HG03354 (cell line): ENCODE measurements at regions not wholly inside any gene's neighbourhood (a gene's known extent, or its start where the extent isn't known, plus 50 kb on each side); places are given as distances from the start of the nearest gene placed in this dataset.

Experiments
- ATAC-seq: cut with Tn5 transposase; IDR thresholded peaks from one replicate; pipeline ENCODE4 v1.9.1; 2021; ENCODE audit warnings: mild to moderate bottlenecking; ENCODE audit not compliant: unreplicated experiment, poor library complexity, severe bottlenecking

DNA sequence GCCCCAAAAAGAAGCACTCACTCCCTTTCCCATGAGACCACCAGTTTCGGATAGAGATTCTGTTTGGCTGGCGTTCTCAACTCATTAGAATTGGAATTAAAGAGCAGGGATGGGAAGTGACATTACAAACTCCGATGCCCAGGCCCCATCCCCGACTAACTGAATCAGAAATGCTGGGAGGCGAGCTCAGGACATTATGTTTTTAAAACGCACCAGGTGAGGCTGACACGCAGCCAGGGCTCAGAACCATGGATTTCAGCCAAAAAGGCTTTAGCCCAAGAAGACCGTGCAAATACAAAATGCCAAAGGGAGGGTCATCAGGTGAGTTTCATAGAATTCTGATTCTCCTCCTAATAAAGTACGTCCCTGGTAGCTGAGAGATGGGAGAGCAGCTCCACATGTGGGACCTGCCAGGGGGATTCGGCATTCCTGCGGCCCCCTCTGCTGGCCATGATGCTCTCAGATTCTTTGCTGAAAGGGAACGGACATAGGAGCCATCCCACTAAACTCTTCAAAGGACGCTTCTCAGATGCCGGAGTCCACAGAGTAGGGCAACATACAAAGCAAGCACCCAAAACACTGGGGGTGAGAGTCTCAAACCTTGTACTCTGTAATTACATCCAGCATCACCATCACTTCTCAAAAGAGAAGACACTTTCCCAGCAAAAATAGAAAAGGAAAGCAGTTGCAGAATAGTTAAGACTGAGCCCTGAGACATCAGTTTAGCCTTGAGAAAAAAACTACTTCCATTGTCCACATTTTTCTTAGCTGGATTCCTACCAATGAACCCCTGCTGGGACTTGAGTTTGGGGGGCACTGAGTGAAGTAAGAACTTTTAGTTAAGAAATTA lies 205.2 kb downstream of the BMP7 start:
- no peak for ATAC-seq

- ATAC-seq = no peak
Observed at GRCh38 chr20:57062241-57062640, 204.2 kb downstream of the BMP7 start.

GRCh38 chr20:57062696-57063270 lies 203.7 kb downstream of the BMP7 start:
- ATAC-seq = no peak

GRCh38 chr20:57064836-57065235 lies 201.6 kb downstream of the BMP7 start:
- no peak for ATAC-seq

DNA sequence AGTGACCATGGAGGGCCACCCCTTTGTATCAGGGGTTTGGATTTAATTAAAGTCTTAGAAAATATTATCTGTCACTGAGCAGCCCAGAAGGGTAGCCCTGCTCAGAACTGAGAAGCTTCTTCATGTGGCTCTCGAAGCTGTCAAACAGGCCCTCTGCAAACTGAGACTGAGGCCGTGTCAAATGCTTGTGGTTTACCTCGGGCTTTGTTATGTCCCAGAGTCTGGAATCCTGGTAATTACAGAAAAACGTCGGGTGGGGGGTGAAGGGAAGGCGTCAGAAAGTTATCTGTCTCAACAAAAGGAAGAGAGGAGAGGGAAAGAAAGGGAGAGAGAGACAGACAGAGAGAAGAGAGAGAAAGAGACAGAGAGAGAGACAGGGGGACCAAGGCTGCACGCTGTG lies 200.8 kb downstream of the BMP7 start:
- ATAC-seq = no peak

GRCh38 chr20:57066126-57066900 lies 200.1 kb downstream of the BMP7 start:
- ATAC-seq = no peak

GRCh38 chr20:57069442-57069841 lies 197.0 kb downstream of the BMP7 start:
- no peak for ATAC-seq

GRCh38 chr20:57070296-57070695 lies 196.1 kb downstream of the BMP7 start:
- no peak for ATAC-seq

- no peak for ATAC-seq
Observed at GRCh38 chr20:57071283-57071731, 195.1 kb downstream of the BMP7 start.

DNA sequence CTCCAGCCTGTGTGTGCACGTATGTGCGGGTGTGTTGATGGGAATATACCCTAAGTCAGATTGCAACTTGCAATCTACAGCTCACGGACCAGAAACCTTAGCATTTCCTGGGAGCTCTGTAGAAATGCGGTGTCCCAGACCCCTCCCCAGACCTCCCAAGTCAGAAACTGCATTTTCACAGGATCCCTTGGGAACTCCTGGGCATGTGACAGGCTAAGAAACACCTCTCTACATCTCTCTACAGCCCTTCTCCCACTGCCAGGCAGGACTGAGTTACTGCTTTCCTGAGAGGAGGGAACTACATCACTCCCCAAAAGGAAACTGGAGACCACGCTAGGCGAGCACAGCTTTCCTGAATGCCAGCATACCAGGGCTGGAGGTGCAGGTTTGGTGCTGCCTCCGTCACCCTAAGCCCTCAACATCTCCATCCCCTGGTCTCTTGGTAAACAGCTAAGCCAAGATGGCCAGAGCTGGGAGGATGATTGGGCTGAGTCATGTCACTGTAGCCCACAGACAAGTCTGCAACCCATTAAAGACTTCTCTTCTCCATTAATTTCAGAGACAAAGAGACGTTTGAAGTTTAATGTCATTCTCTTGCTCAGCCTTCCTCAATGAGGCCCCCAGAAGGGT lies 194.4 kb downstream of the BMP7 start:
- ATAC-seq = no peak

DNA sequence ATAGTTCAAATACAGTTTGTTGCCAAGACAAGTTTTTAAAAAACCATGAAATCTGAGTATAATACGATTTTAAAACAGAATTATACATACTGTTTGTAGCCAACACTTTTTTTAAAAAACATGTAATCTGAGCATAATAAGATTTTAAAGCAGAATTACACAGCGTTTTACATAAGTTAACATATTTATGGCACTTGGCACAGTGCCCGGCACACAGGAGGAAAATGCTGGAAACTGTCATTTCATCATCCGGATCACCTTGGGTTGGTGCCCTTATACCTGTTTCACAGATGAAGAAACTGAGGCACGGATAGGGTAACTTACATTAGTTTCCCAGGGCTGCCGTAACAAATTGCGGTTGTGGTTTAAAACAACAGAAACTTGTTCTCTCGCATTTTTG lies 193.0 kb downstream of the BMP7 start:
- no peak for ATAC-seq

DNA sequence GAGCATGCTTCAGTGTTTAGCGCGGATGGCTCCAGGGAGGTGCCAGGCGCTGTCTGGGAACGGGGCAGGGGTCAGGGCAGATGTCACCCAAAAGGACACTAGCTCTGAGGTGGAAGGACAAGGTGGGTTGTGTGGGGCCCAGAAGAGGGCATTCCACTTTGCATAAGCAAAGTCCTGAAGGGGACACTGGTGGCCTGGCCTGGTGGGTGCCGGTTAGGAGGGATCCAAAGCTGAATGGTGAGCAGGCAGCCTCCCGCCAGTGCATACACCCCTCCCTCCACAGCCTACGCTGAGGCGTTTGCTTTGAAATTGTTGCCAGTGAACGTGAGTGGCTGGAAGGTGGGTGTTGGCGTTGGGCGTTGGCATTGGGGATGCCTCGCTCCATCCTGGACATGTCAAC lies 192.1 kb downstream of the BMP7 start:
- ATAC-seq = no peak

- no peak for ATAC-seq
Observed at GRCh38 chr20:57075181-57075580, 191.3 kb downstream of the BMP7 start.

- ATAC-seq = no peak
Observed at GRCh38 chr20:57075603-57076002, 190.8 kb downstream of the BMP7 start.

- ATAC-seq = no peak
Observed at GRCh38 chr20:57076152-57076652, 190.2 kb downstream of the BMP7 start.

DNA sequence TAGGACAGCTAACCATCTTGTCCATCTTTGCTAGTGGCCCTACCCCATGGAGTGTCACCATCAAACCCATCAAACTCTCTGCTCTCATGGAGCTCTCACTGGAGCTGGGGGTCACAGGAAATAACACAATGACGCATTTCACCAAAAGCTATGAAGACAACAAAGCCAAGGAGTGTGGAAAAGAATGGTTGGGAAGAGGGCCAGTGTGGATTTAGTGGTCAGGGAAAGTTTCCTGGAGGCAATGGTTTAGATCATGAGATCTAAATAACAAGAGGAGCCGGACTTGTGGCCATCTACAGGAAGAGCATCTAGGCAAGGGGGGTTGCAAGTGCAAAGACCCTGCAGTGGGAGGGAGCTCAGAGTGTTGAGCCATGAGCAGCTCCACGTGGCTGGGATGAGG lies 189.5 kb downstream of the BMP7 start:
- no peak for ATAC-seq

GRCh38 chr20:57078116-57078515 lies 188.3 kb downstream of the BMP7 start:
- no peak for ATAC-seq

DNA sequence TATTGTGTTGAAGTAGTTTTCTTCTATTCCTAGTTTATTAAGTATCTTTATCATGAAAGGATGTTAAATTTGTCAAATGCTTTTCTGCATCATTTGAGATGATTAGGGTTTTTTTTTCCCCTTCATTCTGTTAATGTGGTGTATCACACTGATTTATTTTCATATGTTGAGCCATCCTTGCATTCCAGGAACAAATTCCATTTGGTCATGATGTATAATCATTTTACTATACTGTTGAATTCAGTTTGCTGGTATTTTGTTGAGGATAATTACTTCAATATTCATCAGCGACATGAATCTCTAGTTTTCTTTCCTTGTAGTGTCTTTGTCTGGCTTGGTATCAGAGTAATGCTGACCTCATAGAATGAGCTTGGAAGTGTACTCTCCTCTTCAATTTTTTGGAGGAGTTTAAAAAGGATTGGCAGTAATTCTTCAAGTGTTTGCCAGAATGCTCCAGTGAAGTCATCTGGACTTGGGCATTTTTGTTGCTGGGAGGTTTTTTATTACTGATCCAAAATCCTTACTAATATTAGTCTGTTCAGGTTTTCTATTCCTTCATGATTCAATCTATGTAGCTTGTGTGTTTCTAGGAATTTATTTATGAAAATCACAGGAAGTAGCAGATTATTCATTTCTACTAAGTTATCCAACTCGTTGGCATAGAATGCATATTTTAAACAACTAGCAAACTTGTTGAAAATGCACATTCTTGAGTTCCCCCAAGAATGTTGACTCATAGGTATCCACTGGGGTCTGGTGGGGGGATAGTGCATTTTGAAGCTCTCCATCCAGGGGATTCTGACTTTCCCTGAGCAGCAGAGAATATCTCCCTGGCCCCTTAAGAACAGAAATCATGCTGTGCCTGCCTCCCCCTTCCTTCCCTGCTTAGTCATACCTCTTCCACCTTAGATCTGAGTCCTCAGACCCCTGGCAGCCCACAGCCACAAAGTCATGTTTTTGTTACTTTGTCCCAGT lies 187.1 kb downstream of the BMP7 start:
- no peak for ATAC-seq

GRCh38 chr20:57080796-57081195 lies 185.6 kb downstream of the BMP7 start:
- ATAC-seq = no peak
